ENCODE measurements at regions not wholly inside any gene's neighbourhood (a gene's known extent, or its start where the extent isn't known, plus 50 kb on each side); places are given as distances from the start of the nearest gene placed in this dataset.
"Not testable (repeated sequence)": the region's sequence is repeated elsewhere in the genome, so short reads cannot be mapped to it uniquely, and the experiment has no call there.

GRCh38 chr16:65574326-65574966 is 452.6 kb upstream of the CDH11 start:
- DNase-seq (ENCODE audit: low spot score in 2 of 2) = no peak
- no peaks in the 10 kb centered on the region for H3K36me3 ChIP-seq

GRCh38 chr16:65572156-65572555 is 450.3 kb upstream of the CDH11 start:
- H3K4me3 ChIP-seq = no peak overlapping the region
- H3K4me1 ChIP-seq = no peaks in the 10 kb centered on the region
- H3K36me3 ChIP-seq = no peaks in the 10 kb centered on the region
- intact Hi-C loops (cut with DNase I; ENCODE audit: low total_unique reads) = no loop called here
- no peaks in the 10 kb centered on the region for H3K27me3 ChIP-seq
- TF ChIP-seq POLR2AphosphoS5 (IDR thresholded peaks at IDR 0.05) (no peak), POLR2A (IDR thresholded peaks at IDR 0.05) (no peak), CTCF (IDR thresholded peaks at IDR 0.05) (no peak)
- no peak overlapping the region for H3K27ac ChIP-seq
- no peak for DNase-seq (ENCODE audit: low spot score in 2 of 2)
- no peaks in the 10 kb centered on the region for H3K9me3 ChIP-seq

More at GRCh38 chr16:65574326-65574966, 452.6 kb upstream of the CDH11 start:
- H3K27me3 ChIP-seq = no peaks in the 10 kb centered on the region
- intact Hi-C loops (cut with DNase I; ENCODE audit: low total_unique reads) = no loop called here
- no peak overlapping the region for H3K4me3 ChIP-seq
- no peaks in the 10 kb centered on the region for H3K4me1 ChIP-seq
- H3K27ac ChIP-seq = no peak overlapping the region
- TF ChIP-seq CTCF (IDR thresholded peaks at IDR 0.05) = no peak
- TF ChIP-seq POLR2AphosphoS5 (IDR thresholded peaks at IDR 0.05) = no peak
- TF ChIP-seq POLR2A (IDR thresholded peaks at IDR 0.05) = no peak
- H3K9me3 ChIP-seq = no peaks in the 10 kb centered on the region

GRCh38 chr16:65570261-65570660 is 448.4 kb upstream of the CDH11 start:
- TF ChIP-seq POLR2A (IDR thresholded peaks at IDR 0.05) (no peak), CTCF (IDR thresholded peaks at IDR 0.05) (no peak), POLR2AphosphoS5 (IDR thresholded peaks at IDR 0.05) (no peak)
- DNase-seq (ENCODE audit: low spot score in 2 of 2) = no peak
- intact Hi-C loops (cut with DNase I; ENCODE audit: low total_unique reads) = no loop called here
- no peaks in the 10 kb centered on the region for H3K36me3 ChIP-seq
- no peak overlapping the region for H3K4me3 ChIP-seq
- no peaks in the 10 kb centered on the region for H3K27me3 ChIP-seq
- H3K9me3 ChIP-seq = no peaks in the 10 kb centered on the region
- H3K27ac ChIP-seq = no peak overlapping the region
- H3K4me1 ChIP-seq = no peaks in the 10 kb centered on the region

GRCh38 chr16:65559846-65560245 is 438.0 kb upstream of the CDH11 start:
- no peak for TF ChIP-seq POLR2AphosphoS5 (IDR thresholded peaks at IDR 0.05)
- no peak for TF ChIP-seq CTCF (IDR thresholded peaks at IDR 0.05)
- TF ChIP-seq POLR2A (IDR thresholded peaks at IDR 0.05) = no peak
- H3K36me3 ChIP-seq = no peaks in the 10 kb centered on the region
- no peaks in the 10 kb centered on the region for H3K27me3 ChIP-seq

GRCh38 chr16:65549689-65550088 is 427.8 kb upstream of the CDH11 start:
- H3K4me1 ChIP-seq; DNase-seq (ENCODE audit: low spot score in 2 of 2); H3K9me3 ChIP-seq; H3K4me3 ChIP-seq; H3K36me3 ChIP-seq; H3K27ac ChIP-seq; H3K27me3 ChIP-seq: not testable (repeated sequence)
- intact Hi-C loops (cut with DNase I; ENCODE audit: low total_unique reads) = loop anchor here (10.0 kb wide), 1 partner anchor 725 kb away; no protein-coding TSS in a partner anchor

More at GRCh38 chr16:65559846-65560245, 438.0 kb upstream of the CDH11 start:
- intact Hi-C loops (cut with DNase I; ENCODE audit: low total_unique reads) = no loop called here
- H3K9me3 ChIP-seq = peaks cover 10 to 14% of the 10 kb centered on the region in 2 donors
- no peak overlapping the region for H3K4me3 ChIP-seq
- H3K27ac ChIP-seq = no peak overlapping the region
- DNase-seq (ENCODE audit: low spot score in 2 of 2) = no peak
- no peaks in the 10 kb centered on the region for H3K4me1 ChIP-seq

Measured in breast epithelium (tissue), 4 donors.